ENCODE measurements at regions not wholly inside any gene's neighbourhood (a gene's known extent, or its start where the extent isn't known, plus 50 kb on each side); places are given as distances from the start of the nearest gene placed in this dataset.

DNA sequence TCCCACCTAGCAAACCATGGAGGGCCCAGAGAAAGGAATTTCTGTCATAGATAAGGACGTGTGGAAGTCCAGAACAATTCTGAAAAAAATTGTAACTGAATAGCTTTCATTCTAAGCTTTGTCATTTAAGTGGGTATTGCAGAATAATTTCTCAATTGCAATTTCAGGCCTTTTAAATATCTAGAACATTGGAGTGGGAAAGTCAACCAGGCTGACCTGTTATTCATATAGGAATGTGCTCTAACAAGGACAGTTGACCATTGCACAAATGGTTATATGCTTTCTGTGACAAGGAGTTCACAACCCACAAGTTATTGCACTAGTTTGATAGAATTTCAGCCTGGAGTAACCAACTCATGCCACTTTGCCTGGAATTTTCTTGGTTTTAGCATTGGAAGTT lies 53.4 kb upstream of the OLIG3 start:
- H3K36me3 ChIP-seq (ENCODE audit: control insufficient read depth, insufficient read depth, low read length), result no peaks in the 10 kb centered on the region
- ATAC-seq (no peak), DNase-seq (ENCODE audit: low read depth, low spot score) (no peak)
- in situ Hi-C loops (cut with HindIII; ENCODE audit: low pct_unique_long_range_greater_than_20kb, low sequenced_read_pairs) (no loop called here), intact Hi-C loops (cut with micrococcal nuclease; ENCODE audit: unreplicated experiment) (no loop called here)
- no peak overlapping the region for H3K27ac ChIP-seq (ENCODE audit: low read length)
- no peak overlapping the region for H3K4me3 ChIP-seq (ENCODE audit: low read depth in 2 of 2, low read length in 2 of 2)
- H3K9me3 ChIP-seq (ENCODE audit: control insufficient read depth, insufficient read depth, low read depth, low read length), result no peaks in the 10 kb centered on the region
- H3K4me1 ChIP-seq (ENCODE audit: control insufficient read depth, insufficient read depth, low read length), result no peaks in the 10 kb centered on the region
- ChIA-PET POLR2A (no interaction called here), CTCF (no interaction called here)
- peaks cover 5% of the 10 kb centered on the region; the same call in 1 of the 2 replicates for H3K27me3 ChIP-seq (ENCODE audit: control insufficient read depth, insufficient read depth, low read length)
- BruUV-seq (replicated peaks), result no TSS peak
- TF ChIP-seq, protein P1, sequence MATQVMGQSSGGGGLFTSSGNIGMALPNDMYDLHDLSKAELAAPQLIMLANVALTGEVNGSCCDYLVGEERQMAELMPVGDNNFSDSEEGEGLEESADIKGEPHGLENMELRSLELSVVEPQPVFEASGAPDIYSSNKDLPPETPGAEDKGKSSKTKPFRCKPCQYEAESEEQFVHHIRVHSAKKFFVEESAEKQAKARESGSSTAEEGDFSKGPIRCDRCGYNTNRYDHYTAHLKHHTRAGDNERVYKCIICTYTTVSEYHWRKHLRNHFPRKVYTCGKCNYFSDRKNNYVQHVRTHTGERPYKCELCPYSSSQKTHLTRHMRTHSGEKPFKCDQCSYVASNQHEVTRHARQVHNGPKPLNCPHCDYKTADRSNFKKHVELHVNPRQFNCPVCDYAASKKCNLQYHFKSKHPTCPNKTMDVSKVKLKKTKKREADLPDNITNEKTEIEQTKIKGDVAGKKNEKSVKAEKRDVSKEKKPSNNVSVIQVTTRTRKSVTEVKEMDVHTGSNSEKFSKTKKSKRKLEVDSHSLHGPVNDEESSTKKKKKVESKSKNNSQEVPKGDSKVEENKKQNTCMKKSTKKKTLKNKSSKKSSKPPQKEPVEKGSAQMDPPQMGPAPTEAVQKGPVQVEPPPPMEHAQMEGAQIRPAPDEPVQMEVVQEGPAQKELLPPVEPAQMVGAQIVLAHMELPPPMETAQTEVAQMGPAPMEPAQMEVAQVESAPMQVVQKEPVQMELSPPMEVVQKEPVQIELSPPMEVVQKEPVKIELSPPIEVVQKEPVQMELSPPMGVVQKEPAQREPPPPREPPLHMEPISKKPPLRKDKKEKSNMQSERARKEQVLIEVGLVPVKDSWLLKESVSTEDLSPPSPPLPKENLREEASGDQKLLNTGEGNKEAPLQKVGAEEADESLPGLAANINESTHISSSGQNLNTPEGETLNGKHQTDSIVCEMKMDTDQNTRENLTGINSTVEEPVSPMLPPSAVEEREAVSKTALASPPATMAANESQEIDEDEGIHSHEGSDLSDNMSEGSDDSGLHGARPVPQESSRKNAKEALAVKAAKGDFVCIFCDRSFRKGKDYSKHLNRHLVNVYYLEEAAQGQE (IDR thresholded peaks at IDR 0.05; ENCODE audit: insufficient read depth in 1 of 2, low read depth in 2 of 2, low read length in 1 of 2), result no peak
- TF ChIP-seq, protein P2, sequence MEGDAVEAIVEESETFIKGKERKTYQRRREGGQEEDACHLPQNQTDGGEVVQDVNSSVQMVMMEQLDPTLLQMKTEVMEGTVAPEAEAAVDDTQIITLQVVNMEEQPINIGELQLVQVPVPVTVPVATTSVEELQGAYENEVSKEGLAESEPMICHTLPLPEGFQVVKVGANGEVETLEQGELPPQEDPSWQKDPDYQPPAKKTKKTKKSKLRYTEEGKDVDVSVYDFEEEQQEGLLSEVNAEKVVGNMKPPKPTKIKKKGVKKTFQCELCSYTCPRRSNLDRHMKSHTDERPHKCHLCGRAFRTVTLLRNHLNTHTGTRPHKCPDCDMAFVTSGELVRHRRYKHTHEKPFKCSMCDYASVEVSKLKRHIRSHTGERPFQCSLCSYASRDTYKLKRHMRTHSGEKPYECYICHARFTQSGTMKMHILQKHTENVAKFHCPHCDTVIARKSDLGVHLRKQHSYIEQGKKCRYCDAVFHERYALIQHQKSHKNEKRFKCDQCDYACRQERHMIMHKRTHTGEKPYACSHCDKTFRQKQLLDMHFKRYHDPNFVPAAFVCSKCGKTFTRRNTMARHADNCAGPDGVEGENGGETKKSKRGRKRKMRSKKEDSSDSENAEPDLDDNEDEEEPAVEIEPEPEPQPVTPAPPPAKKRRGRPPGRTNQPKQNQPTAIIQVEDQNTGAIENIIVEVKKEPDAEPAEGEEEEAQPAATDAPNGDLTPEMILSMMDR (IDR thresholded peaks at IDR 0.05), result no peak
- TF ChIP-seq TCF7L2 (IDR thresholded peaks at IDR 0.05; ENCODE audit: low read depth, low read length), result no peak
- no peak for TF ChIP-seq SIN3A (IDR thresholded peaks at IDR 0.05; ENCODE audit: borderline replicate concordance, insufficient read depth, low read depth, low read length)
- no peak for TF ChIP-seq POLR2AphosphoS5 (IDR thresholded peaks at IDR 0.05; ENCODE audit: low read depth, low read length)

DNA sequence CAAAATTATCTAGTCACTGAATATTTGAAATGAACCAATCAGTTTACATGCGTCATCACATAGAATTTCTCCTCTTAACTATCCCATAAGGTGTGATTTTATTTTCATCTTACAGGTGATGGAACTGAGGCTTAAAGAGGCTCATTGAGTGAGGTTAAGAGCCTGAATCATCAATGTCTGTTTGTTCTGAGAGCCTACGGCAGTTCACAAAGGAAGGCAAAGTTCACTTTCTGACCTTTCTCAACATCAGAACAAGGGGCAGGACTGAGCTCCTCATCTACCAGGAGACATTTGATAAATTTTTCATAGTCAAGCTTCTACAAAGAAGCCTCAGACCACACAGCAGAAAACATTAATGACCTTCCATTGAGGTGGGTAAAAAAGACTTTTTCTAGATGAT lies 54.9 kb upstream of the OLIG3 start:
- Histone ChIP-seq H3K4me3 (ENCODE audit: low read depth in 2 of 2, low read length in 2 of 2) (no peak overlapping the region), H3K27me3 (ENCODE audit: control insufficient read depth, insufficient read depth, low read length) (peaks cover 5% of the 10 kb centered on the region; the same call in 1 of the 2 replicates), H3K27ac (ENCODE audit: low read length) (no peak overlapping the region), H3K36me3 (ENCODE audit: control insufficient read depth, insufficient read depth, low read length) (no peaks in the 10 kb centered on the region), H3K9me3 (ENCODE audit: control insufficient read depth, insufficient read depth, low read depth, low read length) (no peaks in the 10 kb centered on the region), H3K4me1 (ENCODE audit: control insufficient read depth, insufficient read depth, low read length) (no peaks in the 10 kb centered on the region)
- TF ChIP-seq POLR2AphosphoS5 (IDR thresholded peaks at IDR 0.05; ENCODE audit: low read depth, low read length) (no peak), TCF7L2 (IDR thresholded peaks at IDR 0.05; ENCODE audit: low read depth, low read length) (no peak), SIN3A (IDR thresholded peaks at IDR 0.05; ENCODE audit: borderline replicate concordance, insufficient read depth, low read depth, low read length) (no peak)
- TF ChIP-seq, protein P2 (IDR thresholded peaks at IDR 0.05), result no peak
- TF ChIP-seq, protein P1 (IDR thresholded peaks at IDR 0.05; ENCODE audit: insufficient read depth in 1 of 2, low read depth in 2 of 2, low read length in 1 of 2), result no peak
- ChIA-PET CTCF (no interaction called here), POLR2A (interaction anchor here (0.6 kb wide), 1 partner anchor 269 kb away, joined by 4 read pairs; no protein-coding TSS in a partner anchor)
- intact Hi-C loops (cut with micrococcal nuclease; ENCODE audit: unreplicated experiment) (no loop called here), in situ Hi-C loops (cut with HindIII; ENCODE audit: low pct_unique_long_range_greater_than_20kb, low sequenced_read_pairs) (no loop called here)
- BruUV-seq (replicated peaks), result no TSS peak
- no peak for ATAC-seq
- no peak for DNase-seq (ENCODE audit: low read depth, low spot score)

All from Panc1 (cell line).